HG03571 (cell line): ENCODE measurements at regions not wholly inside any gene's neighbourhood (a gene's known extent, or its start where the extent isn't known, plus 50 kb on each side); places are given as distances from the start of the nearest gene placed in this dataset.

Experiments
- ATAC-seq: cut with Tn5 transposase; IDR thresholded peaks from one replicate; pipeline ENCODE4 v1.9.1; 2021; ENCODE audit not compliant: unreplicated experiment

DNA sequence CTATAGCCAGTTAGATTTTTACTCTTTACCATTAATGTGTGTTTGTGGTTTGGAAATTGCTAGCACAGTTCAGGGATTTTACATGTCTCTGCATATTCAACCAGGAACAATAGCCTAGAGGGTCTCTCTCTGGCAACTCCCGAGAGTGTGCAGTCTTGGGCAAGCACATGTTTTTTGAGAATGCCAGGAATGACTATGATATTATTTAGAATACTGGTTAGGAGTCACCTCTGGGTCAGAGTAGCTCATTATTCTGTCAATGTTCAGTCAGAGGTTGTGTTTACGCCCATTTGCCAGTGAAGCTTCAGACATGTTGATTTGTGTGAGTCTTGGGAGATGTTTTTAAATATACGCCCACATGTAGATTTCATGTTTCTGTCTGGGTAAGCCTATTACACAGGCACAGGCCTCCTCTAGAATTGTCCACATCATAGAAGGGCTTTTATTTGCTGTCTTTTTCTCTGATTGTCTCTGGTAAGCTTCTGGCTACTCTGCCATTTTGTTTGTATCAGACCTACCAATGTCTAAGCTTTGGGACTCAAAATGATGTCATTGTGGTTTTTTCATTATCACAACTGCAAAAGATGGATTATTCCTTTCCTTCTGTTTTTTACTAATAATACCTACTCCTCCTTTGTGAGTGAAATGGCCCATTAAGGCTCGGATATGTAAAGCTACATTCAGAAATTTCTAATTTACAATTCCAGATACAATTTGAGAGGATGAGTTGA, 203.1 kb upstream of the PPFIA2 start:
- no peak for ATAC-seq

DNA sequence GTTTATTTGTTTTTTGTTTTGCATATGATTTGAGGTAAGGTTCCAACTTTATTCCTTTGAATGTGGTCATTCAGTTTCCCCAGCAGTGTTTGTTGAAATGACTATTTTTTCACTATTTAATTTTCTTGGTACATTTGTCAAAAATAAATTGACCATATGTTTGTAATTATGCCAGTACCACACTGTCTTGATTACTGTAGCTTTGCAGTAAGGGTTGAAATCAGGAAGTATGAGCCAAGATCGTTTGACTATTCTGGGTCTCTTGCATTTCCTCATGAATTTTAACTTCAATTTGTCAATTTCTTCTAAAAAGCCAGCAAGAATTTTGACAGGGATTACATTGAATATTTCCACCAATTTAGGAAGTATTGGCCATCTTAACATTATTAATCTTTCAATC, 199.3 kb upstream of the PPFIA2 start:
- no peak for ATAC-seq

DNA sequence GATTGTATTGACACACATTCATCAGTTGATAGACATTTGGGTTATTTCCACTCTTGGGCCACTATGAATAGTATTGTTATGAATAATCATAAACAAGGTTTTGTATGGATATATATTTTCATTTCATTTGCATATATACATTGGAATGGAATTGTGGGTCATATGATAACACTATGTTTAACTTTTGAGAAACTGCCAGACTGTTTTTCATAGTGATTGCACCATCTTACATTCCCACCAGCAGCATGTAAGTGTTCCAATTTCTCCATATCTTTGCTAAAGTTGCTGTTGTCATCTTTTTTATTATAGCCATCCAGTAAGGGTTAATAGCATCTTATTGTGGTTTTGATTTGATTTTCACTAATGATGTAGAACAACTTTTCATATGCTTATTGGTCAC, 198.5 kb upstream of the PPFIA2 start:
- no peak for ATAC-seq

DNA sequence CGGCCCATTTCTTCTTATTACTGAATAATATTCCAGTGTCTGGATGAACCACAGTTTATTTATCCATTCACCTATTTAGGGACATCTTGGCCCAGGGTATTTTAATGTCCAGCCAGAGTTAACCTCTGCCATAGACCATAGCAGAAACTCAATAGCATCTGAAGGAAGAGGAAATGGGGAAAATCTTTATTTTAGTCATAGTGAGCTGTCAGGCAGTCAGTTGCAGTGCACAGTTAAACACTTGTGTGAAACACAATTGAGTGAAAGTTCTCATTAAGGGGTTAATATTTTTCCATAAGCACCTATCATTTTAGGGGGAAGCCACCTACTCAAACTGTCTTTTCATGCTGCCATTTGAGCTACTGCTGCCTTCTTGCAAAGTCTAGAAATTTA, 197.3 kb upstream of the PPFIA2 start:
- no peak for ATAC-seq

DNA sequence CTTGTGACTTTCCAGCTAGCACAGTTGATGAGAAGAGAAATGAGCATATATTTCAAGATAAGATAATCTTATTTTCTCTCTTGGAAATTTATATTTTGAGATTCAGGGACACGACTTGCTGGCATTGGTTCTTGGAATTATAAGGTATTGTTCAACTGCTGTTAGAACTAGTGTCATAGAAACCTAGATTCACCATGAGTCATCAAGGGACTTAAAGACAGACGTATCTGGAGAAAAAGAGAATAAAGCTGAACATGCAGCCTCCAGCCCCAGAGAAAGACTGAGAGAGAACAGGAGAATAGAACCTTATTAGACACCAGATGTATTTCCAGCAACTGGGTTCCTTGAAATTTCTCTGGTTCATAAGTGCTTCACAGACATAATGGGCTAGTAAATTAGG, 194.4 kb upstream of the PPFIA2 start:
- no peak for ATAC-seq

DNA sequence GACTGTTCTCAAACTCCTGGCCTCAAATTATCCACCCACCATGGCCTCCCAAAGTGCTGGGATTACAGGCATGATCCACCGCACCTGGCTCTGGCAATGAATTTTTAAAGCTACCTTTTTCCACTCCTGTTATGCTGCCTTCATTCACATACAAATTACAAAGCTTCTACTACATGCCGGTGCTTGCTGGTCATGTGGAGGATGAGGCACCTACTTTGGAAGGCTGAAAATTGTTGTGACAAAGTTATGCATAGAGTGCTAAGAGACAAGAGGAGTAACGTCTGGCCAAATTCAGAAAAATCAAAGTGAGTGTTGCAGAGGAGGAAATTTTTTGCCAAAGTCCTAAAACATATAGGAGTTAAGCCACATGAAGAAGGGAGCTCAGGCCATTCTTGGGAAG, 191.7 kb upstream of the PPFIA2 start:
- no peak for ATAC-seq

DNA sequence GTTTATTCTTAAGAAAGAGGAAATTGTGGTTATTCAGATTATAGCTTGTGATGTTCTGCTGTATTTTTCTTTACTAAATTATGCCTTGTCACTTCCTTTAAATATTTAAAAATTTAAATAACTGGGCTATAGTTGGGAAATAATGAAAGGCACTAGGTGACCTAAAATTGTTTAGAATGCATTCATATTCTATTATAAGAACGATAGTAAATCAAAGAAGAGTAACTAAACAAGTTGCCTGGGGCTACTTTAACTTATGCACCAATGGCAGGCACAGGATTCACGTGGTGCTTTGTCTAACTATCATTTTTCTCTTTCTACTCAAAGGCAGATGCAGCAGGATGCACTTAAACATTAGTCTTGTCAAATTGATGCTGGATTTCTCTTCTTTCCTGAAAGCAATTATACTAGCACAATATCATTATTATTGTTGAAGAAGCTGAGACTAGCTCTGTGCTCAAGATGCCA, 190.7 kb upstream of the PPFIA2 start:
- ATAC-seq: no peak

DNA sequence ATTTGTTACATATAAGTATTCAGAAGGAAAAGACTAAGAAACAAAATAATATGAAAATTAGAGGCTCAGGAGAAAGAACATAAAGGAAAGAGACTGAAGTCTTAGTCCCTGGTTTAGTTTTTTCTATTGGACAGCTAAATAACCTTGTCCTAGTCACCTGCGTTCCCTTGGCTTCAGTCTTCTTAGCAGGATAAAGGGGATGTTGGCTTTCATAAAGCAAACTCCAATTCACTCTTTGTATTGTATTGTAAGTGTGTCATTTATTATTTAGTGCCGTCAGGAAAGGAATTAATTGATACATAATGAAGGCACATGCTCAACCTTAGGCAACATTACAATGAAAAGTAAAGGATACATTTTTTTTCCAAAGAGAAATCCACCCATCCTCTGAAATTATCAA, 190.3 kb upstream of the PPFIA2 start:
- no peak for ATAC-seq

DNA sequence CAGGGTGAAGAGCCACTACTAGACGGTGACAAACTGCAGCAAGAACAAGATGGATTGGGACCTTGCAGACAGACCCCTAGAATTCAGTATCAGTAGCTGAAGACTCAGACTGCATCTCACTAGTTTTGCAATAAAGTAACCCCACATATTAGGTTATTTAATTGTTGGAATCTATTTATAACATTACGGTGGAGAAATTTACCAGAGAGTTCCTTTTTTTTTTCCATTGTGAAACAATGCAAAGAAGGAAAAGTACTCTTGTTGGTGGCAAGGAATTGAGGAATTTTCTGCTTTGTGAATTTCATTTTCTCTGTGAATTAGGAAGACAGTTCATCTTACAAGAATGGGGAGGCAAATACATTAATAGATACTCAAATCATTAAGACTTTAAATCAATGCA, 185.7 kb upstream of the PPFIA2 start:
- ATAC-seq: no peak

DNA sequence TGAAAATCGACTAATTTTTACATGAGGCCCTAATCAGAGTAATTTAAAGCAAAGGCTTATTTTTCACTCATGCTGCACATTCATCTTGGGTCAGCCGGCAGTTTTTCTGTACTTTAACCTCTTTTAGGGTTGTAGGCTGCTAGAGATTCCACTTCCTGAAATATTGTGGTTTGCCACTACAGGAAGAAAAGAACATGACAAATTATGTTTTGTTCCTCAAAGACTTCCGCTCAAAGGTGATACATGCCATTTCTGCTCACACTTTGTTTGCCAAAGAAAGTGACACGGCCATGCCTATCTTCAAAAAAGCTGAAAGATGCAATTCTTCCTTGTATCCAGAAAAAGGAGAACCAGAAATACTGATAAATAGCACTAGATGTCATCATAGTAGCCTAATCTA, 183.4 kb upstream of the PPFIA2 start:
- ATAC-seq: peak; percentile 90

DNA sequence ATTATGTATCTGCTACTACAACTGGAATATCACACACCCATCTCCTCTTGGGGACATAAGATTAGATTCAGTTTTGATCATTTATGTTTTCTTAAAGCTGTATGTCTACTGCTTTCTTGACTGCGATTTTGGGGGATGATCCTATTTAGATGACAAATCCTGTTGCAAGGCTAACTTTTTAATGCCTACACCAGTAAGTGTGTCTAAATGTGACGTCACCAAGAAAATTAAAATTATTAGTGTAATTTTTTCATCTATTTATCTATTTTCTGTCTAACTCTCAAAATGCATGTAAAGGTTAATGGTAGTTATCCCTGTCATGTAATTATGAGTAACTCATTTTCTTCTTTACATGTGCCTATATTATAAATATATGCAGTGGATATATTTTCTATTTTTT, 170.9 kb upstream of the PPFIA2 start:
- ATAC-seq: no peak

DNA sequence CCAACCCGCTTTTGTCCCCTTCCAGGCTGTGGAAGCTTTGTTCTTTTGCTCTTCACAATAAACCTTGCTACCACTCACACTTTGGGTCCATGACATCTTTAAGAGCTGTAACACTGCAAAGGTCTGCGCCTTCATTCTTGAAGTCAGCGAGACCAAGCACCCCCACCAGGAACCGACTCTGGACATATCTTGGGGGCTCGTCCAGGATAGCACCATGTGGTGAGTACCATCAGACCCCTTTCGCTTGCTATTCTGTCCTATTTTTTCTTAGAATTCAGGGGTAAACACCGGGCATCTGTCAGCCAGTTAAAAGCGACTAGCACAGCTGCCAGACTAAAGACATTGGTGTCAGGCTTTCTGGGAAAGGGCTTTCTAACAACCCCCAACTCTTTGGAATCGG, 137.6 kb upstream of the PPFIA2 start:
- no peak for ATAC-seq

DNA sequence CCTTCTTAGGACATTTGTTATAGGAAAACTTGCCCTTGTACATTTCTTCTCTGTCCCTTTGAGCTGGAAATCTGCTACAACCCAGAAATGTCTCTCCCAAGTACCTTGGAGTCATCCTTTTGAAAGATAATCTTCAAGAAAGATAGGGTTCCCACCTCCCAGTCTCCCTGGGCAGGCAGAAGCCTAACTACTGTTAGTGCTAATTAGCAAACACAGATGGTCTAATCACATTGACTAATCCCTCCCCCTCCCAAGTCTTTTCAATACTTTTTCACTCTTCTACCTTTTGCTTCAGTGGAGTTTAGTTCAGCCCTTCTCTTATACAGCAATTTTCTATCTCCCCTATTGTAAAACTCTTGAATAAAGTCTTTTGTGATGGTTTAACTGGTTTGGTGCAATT, 129.8 kb upstream of the PPFIA2 start:
- no peak for ATAC-seq

DNA sequence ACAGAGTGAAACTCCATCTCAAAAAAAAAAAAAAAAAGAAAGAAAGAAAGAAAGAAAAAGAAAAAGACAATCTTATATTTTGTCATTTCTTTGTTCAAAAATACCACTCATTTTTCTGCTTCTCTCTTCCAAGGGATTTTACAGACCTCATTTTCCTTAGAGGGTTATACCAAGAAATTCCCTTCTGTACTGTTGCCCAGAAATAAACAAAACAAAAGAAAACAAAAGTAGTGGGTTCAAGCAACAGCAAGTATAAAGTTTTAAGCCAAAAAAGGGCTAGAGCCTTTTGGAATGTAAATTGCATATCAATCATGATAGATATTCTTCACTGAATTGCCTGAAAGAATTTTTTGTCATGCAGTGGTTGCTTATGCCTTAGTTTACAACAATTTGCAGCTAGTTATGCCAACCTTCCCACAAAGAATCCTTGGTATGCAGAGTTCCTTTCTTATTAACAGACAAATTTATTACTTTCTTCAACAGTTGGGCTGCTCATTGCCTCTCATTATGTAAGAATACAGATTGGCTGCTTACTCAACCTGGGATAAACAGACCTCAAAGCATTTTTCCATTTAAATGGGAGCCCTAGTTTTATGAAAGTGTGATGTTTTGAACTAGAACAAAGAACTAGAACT, 129.1 kb upstream of the PPFIA2 start:
- no peak for ATAC-seq

DNA sequence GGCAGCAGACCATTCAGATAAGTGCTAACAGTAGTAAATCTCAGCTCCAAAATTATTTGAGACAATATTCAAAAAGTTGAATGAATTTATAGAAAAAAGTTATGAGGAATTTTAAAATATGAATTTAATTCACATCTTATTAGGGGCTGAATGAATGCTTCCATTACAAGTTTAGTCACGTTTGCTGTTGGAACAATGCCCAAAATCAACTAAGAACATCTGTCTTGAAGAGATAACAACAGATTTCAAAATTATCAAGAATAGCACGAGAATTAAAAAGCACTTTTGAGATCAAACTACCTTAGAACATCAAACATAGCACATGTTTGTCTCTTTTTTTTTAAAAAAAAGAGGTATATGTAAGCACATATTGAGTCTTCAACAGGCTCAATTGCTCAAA, 115.4 kb upstream of the PPFIA2 start:
- ATAC-seq: no peak

DNA sequence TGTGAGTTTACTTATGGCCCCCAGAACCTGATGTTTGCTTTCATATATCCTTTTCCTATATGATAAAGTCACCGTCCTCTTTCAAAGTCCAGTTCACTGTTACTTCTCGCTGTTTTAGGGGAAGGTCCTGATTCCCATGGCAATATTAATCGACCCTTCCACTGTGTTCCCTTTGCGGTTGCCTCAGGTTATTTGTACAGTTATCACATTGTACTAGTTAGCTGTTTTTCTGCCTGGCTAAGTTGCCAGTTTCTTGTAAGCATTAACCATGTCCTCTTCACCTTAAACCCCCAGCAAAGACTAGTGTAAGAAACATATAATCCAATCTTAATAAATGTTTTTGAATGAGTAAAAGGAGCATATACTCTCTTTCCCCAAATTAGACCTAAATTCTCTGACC, 115.0 kb upstream of the PPFIA2 start:
- ATAC-seq: no peak

DNA sequence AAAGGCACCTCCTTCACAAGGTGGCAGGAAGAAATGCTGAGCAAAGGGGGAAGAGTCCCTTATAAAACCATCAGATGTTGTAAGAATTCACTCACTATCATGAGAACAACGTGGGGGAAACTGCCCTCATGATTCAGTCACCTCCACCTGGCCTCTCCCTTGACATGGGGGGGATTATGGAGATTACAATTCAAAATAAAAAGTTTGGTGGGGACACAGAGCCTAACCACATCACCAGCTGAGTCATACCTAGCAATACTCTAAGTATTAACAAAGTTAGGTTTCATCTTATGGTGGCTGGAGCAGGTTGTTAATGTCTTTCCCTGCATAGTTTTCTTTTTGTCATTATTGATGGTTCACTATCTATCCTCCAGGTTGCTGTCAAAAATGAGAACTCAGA, 113.2 kb upstream of the PPFIA2 start:
- no peak for ATAC-seq

DNA sequence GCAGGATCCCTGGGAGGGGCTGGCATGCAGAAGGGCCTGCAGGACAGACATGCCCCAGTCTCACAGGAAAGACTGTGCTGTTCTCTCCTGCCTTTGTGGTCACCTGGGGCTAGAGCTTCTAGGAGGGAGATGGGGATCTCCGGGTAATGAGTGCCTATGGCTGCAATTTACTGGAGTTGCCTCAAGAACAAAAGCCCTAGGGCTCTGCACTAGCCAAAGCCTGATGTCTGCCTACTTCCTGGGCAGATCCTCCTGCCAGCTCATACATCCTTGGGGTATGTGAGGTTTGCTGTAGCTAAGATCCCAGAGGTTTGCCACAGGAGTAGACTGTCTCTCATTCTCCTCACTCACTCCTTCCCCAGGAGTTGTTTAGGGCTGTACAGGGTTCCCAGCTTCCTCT, 106.9 kb upstream of the PPFIA2 start:
- ATAC-seq: no peak

DNA sequence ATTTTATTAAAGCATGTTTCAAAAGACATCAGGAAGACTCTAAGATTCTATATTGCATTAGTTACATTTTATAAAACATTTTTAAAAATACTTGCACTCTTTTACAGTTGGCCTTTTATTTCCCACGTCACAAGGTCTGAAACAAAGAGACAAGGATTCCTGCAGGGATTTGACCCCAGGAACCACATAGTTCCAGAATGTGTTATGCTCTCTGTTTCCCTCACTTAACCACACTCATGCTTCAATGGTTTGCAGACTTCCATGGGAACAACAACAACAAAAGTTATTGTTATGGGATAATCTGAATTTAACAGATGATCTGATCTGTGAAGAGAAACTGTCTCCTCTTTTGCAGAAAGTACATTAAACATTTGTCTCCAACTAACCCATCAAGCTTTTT, 104.3 kb upstream of the PPFIA2 start:
- no peak for ATAC-seq

DNA sequence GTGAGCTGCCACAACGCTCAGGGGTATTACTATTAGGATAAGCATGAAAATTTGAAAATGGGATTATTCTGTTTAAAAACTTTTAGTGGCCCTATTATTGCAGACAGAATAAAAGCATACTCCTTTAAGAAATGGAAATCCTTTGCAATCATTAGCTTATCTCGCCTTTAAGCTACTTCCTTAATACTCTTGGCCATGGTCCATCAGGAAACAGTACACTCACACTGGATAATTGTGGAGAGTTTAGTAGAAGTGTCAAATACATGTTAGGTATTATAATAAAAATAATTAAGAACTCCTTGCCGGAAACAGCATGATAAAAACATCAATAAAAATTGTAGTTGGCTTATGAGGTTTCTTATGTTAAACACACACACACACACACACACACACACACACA, 100.4 kb upstream of the PPFIA2 start:
- no peak for ATAC-seq

DNA sequence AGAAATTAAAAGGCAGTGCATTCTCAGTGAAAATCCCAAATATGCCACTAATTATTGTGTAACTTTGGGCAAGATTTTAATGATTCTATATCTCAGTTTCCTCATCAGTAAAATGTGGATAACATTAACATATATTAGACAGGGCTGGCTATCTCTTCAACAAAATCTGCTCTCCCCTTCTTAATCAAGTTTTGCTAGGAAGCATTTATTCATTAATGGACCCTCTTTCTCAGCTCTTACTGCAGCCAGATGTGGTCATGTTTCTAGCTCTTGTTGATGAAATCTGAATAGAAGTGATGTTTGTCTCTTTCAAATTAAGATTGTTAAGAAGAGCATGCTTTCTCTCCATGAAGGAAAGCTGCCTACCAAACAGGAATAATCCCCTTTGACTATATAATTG, 84.4 kb upstream of the PPFIA2 start:
- no peak for ATAC-seq

DNA sequence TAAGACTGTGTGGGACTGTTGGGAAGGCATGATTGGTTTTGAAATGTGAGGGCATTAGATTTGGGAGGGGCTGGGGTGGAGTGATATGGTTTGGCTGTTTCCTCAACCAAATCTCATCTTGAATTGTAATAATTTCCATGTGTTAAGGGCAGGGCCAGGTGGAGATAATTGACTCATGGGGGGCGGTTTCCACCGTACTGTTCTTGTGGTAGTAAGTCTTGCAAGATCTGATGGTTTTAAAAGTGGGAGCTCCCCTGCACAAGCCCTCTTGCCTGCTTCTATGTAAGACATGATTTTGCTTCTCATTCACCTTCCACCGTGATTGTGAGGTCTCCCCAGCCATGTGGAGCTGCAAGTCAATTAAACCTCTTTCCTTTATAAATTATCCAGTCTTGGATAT, 76.6 kb upstream of the PPFIA2 start:
- no peak for ATAC-seq
